Spleen (tissue), 7 donors: ENCODE measurements at regions not wholly inside any gene's neighbourhood (a gene's known extent, or its start where the extent isn't known, plus 50 kb on each side); places are given as distances from the start of the nearest gene placed in this dataset.
"Not testable (repeated sequence)": the region's sequence is repeated elsewhere in the genome, so short reads cannot be mapped to it uniquely, and the experiment has no call there.

Source experiments
- CTCF ChIP-seq, 11 experiments: fragments of 200-600 bp in 7 of 11; fragments of 450-650 bp in 4 of 11; sonication (generic) in 4 of 11; IDR thresholded peaks in 8 of 11; conservative IDR thresholded peaks in 3 of 11; 1 replicate in 7 of 11; 2 replicates in 4 of 11; pipeline versions ENCODE4 v1.4.0 to v1.8.0; 2016 to 2021; ENCODE audit warnings: antibody characterized with exemption in 11 of 11, inconsistent platforms in 4 of 11, mild to moderate bottlenecking in 1 of 11
- POLR2A ChIP-seq, 3 donors: fragments of 450-650 bp; IDR thresholded peaks; one replicate each; pipeline ENCODE4 v1.5.1; 2017; ENCODE audit warnings: antibody characterized with exemption in 3 of 3, mild to moderate bottlenecking in 1 of 3
- POLR2AphosphoS5 ChIP-seq, 3 donors: sonication (generic); formaldehyde crosslinking; IDR thresholded peaks; one replicate each; pipeline ENCODE4 v1.5.1; 2017; ENCODE audit warnings: antibody characterized with exemption in 3 of 3
- donor health status: DM: no; HTN: no; CAD: no; lungs with moderate emphysema.
- donor health status: DM: no; HTN: no; CAD: no.
- donor health status: DM: no; HTN: no; CAD: no.

GRCh38 chr7:53495181-53495580 lies 459.7 kb downstream of the POM121L12 start:
- TF ChIP-seq CTCF (IDR thresholded peaks at IDR 0.05 in 8 of 11, conservative IDR thresholded peaks at IDR 0.05 in 3 of 11); POLR2AphosphoS5 (IDR thresholded peaks at IDR 0.05); POLR2A (IDR thresholded peaks at IDR 0.05): not testable (repeated sequence)
